Hepatocyte (in vitro differentiated cells): ENCODE measurements at regions not wholly inside any gene's neighbourhood (a gene's known extent, or its start where the extent isn't known, plus 50 kb on each side); places are given as distances from the start of the nearest gene placed in this dataset.

Source experiments
- DNase-seq: peaks from one replicate; pipeline ENCODE4 v3.0.0-alpha.2; 2016; ENCODE audit warnings: low spot score
- H2AFZ ChIP-seq: fragments of 200-600 bp; sonication (generic); 2 replicates; pipeline ENCODE4 v1.6.0; 2016; ENCODE audit warnings: antibody characterized with exemption, mild to moderate bottlenecking
- H3K27ac ChIP-seq: fragments of 200-600 bp; sonication (generic); 2 replicates; pipeline ENCODE4 v1.5.1; 2016; ENCODE audit warnings: mild to moderate bottlenecking
- H3K27me3 ChIP-seq: fragments of 200-600 bp; sonication (generic); 2 replicates; pipeline ENCODE4 v1.6.1; 2016
- H3K36me3 ChIP-seq: fragments of 200-600 bp; sonication (generic); replicated peaks from 2 replicates; pipeline ENCODE4 v1.5.1; 2016; ENCODE audit warnings: low read depth; ENCODE audit not compliant: insufficient read depth
- H3K4me1 ChIP-seq: fragments of 200-600 bp; sonication (generic); 2 replicates; pipeline ENCODE4 v1.5.1; 2016; ENCODE audit warnings: mild to moderate bottlenecking, moderate library complexity; ENCODE audit not compliant: insufficient read depth
- H3K4me2 ChIP-seq: fragments of 200-600 bp; sonication (generic); 2 replicates; pipeline ENCODE4 v1.6.0; 2016
- H3K4me3 ChIP-seq: fragments of 200-600 bp; sonication (generic); 2 replicates; pipeline ENCODE4 v1.5.1; 2016; ENCODE audit warnings: mild to moderate bottlenecking
- H3K79me2 ChIP-seq: fragments of 200-600 bp; sonication (generic); 2 replicates; pipeline ENCODE4 v1.6.0; 2017; ENCODE audit warnings: mild to moderate bottlenecking
- H3K9me2 ChIP-seq: fragments of 200-600 bp; sonication (generic); replicated peaks from 2 replicates; pipeline ENCODE4 v1.6.0; 2017; ENCODE audit warnings: mild to moderate bottlenecking; ENCODE audit not compliant: insufficient read depth
- H3K9me3 ChIP-seq: fragments of 200-600 bp; sonication (generic); 2 replicates; pipeline ENCODE4 v1.5.1; 2016; ENCODE audit warnings: low read depth, mild to moderate bottlenecking
- H4K20me1 ChIP-seq: fragments of 200-600 bp; sonication (generic); 2 replicates; pipeline ENCODE4 v1.6.0; 2016; ENCODE audit warnings: mild to moderate bottlenecking; ENCODE audit not compliant: insufficient read depth, poor library complexity, severe bottlenecking
- EZH2 ChIP-seq: fragments of 200-600 bp; sonication (generic); IDR thresholded peaks from 2 replicates; pipeline ENCODE4 v1.6.1; 2016; ENCODE audit warnings: antibody characterized with exemption, mild to moderate bottlenecking, borderline replicate concordance
- EZH2phosphoT487 ChIP-seq: fragments of 200-600 bp; sonication (generic); IDR thresholded peaks from one replicate; pipeline ENCODE4 v1.6.1; 2018; ENCODE audit warnings: antibody characterized with exemption, mild to moderate bottlenecking, low read depth, moderate library complexity; ENCODE audit not compliant: unreplicated experiment, severe bottlenecking
- WGBS: methylation state at CpG from one replicate; pipeline ENCODE4 v1.1.6; 2016; ENCODE audit warnings: low lambda C conversion rate; ENCODE audit errors: missing lambda C conversion rate; 5-methylcytosine and 5-hydroxymethylcytosine counted together
- TF ChIP-seq, protein P1 (sequence below): fragments of 200-600 bp; sonication (generic); IDR thresholded peaks from 2 replicates; pipeline ENCODE4 v1.5.1; 2016; ENCODE audit warnings: antibody characterized with exemption, mild to moderate bottlenecking; ENCODE audit not compliant: poor library complexity

GRCh38 chr1:217181176-217181746 lies 449.6 kb downstream of the GPATCH2 start:
- Histone ChIP-seq H4K20me1 (no peaks in the 10 kb centered on the region), H3K27ac (no peak overlapping the region), H3K27me3 (peaks cover 3% of the 10 kb centered on the region), H3K36me3 (no peaks in the 10 kb centered on the region), H3K4me2 (no peak overlapping the region), H3K9me2 (no peaks in the 10 kb centered on the region), H3K79me2 (no peaks in the 10 kb centered on the region), H3K4me1 (no peaks in the 10 kb centered on the region), H3K4me3 (no peak overlapping the region), H3K9me3 (no peaks in the 10 kb centered on the region), H2AFZ (no peak overlapping the region)
- no peak for DNase-seq
- WGBS: 53% methylated on average over 3 of the region's 3 CpGs
- no peak for TF ChIP-seq EZH2phosphoT487
- TF ChIP-seq, protein P1, sequence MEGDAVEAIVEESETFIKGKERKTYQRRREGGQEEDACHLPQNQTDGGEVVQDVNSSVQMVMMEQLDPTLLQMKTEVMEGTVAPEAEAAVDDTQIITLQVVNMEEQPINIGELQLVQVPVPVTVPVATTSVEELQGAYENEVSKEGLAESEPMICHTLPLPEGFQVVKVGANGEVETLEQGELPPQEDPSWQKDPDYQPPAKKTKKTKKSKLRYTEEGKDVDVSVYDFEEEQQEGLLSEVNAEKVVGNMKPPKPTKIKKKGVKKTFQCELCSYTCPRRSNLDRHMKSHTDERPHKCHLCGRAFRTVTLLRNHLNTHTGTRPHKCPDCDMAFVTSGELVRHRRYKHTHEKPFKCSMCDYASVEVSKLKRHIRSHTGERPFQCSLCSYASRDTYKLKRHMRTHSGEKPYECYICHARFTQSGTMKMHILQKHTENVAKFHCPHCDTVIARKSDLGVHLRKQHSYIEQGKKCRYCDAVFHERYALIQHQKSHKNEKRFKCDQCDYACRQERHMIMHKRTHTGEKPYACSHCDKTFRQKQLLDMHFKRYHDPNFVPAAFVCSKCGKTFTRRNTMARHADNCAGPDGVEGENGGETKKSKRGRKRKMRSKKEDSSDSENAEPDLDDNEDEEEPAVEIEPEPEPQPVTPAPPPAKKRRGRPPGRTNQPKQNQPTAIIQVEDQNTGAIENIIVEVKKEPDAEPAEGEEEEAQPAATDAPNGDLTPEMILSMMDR: no peak
- TF ChIP-seq EZH2: no peak

GRCh38 chr1:217180443-217180842 lies 450.4 kb downstream of the GPATCH2 start:
- no peaks in the 10 kb centered on the region for H3K36me3 ChIP-seq
- no peak overlapping the region for H3K27ac ChIP-seq
- no peaks in the 10 kb centered on the region for H4K20me1 ChIP-seq
- no peaks in the 10 kb centered on the region for H3K9me3 ChIP-seq
- no peak overlapping the region for H3K4me3 ChIP-seq
- TF ChIP-seq EZH2: no peak
- TF ChIP-seq, protein P1: no peak
- H3K79me2 ChIP-seq: no peaks in the 10 kb centered on the region
- H3K4me1 ChIP-seq: no peaks in the 10 kb centered on the region
- H3K9me2 ChIP-seq: no peaks in the 10 kb centered on the region
- H3K27me3 ChIP-seq: peaks cover 3% of the 10 kb centered on the region
- no peak for DNase-seq
- no peak overlapping the region for H2AFZ ChIP-seq
- H3K4me2 ChIP-seq: no peak overlapping the region
- 73% methylated on average over 4 of the region's 4 CpGs for WGBS

DNA sequence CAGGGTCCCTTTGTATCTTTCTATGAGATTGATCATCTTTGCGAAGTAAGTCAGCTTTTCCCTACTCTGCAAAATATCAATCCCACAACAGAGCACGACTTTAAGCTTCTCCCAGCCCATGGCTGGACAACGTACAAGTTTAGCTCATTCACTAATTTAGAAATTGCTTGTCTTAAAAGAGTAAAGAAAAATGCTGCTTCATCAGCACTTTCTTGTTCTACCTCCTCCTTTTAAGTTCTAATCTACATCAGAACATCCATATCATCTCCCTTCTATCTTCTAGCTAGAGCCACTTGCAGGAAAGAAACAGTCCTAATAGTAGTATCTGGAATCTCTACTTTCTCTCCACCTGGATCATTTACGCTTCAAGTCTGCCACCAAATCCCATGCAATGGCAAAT lies 441.2 kb upstream of the ESRRG start:
- no peak overlapping the region for H2AFZ ChIP-seq
- TF ChIP-seq EZH2: no peak
- no peak for TF ChIP-seq EZH2phosphoT487
- TF ChIP-seq, protein P1: no peak
- WGBS: 91% methylated on average over 4 of the region's 4 CpGs
- no peaks in the 10 kb centered on the region for H3K4me1 ChIP-seq
- no peaks in the 10 kb centered on the region for H3K9me3 ChIP-seq
- H3K36me3 ChIP-seq: no peaks in the 10 kb centered on the region
- H3K79me2 ChIP-seq: no peaks in the 10 kb centered on the region
- no peak overlapping the region for H3K27ac ChIP-seq
- no peaks in the 10 kb centered on the region for H3K9me2 ChIP-seq
- no peak overlapping the region for H3K4me2 ChIP-seq
- H3K27me3 ChIP-seq: no peaks in the 10 kb centered on the region
- no peak for DNase-seq
- H4K20me1 ChIP-seq: no peaks in the 10 kb centered on the region
- H3K4me3 ChIP-seq: no peak overlapping the region

DNA sequence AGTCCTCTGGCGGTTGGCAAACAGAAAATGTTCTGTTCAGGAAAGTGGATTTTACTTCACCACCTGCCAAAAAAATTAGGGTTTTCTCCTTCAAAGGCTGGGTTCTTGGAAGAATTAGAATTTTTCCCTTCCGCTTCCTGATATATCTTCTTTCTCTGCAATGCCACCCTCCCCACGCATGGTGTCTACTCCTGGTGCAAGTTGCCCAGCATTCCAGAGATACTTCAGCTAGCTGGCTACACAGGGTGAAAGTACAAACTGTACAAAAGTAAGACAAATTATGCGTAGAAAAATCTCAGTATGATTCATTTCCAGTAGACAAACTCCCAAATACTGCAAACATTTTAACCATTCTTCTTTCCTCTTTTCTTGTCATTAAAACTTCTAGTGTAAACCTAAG lies 430.1 kb upstream of the ESRRG start:
- Histone ChIP-seq H3K27ac (no peak overlapping the region), H3K4me3 (no peak overlapping the region), H4K20me1 (no peaks in the 10 kb centered on the region), H3K9me3 (no peaks in the 10 kb centered on the region), H3K9me2 (no peaks in the 10 kb centered on the region), H3K27me3 (no peaks in the 10 kb centered on the region), H2AFZ (no peak overlapping the region), H3K4me1 (no peaks in the 10 kb centered on the region), H3K79me2 (no peaks in the 10 kb centered on the region), H3K36me3 (no peaks in the 10 kb centered on the region), H3K4me2 (no peak overlapping the region)
- DNase-seq: no peak
- WGBS: 81% methylated on average over 4 of the region's 4 CpGs
- TF ChIP-seq, protein P1: no peak
- TF ChIP-seq EZH2 (no peak), EZH2phosphoT487 (no peak)
